CD4-positive, alpha-beta T cell (primary cell): ENCODE measurements at regions not wholly inside any gene's neighbourhood (a gene's known extent, or its start where the extent isn't known, plus 50 kb on each side); places are given as distances from the start of the nearest gene placed in this dataset.

ENCODE experiments used
- ATAC-seq: fragments of 200-7000 bp; cut with Tn5 transposase; one replicate; pipeline ENCODE4 v1.10.0; 2022; ENCODE audit warnings: mild to moderate bottlenecking; ENCODE audit not compliant: poor library complexity
- CTCF ChIA-PET: fragments of 350-600 bp; sonication (Branson Sonifier 250); formaldehyde crosslinking; loops from one replicate; lab custom pipeline; 2021; ENCODE audit warnings: antibody characterized with exemption, inconsistent platforms; lab: Charles Lee
- POLR2A ChIA-PET: fragments of 350-600 bp; sonication (Branson Sonifier 250); formaldehyde crosslinking; loops from one replicate; lab custom pipeline; 2021; ENCODE audit warnings: antibody characterized with exemption, inconsistent platforms; lab: Charles Lee
- DNase-seq, 14 experiments: peaks; one replicate each; pipeline ENCODE4 v3.0.0-alpha.2; 2013 to 2020; ENCODE audit warnings: mixed read lengths in 2 of 14
- H3K27ac ChIP-seq, 2 donors: one replicate each; pipeline versions ENCODE4 v1.5.1 to v1.7.0; 2013; ENCODE audit warnings: low read length in 2 of 2, low read depth in 1 of 2, mild to moderate bottlenecking in 1 of 2
- H3K27me3 ChIP-seq, 2 experiments: 1 replicate in 1 of 2; 2 replicates in 1 of 2; pipeline versions ENCODE4 v1.6.1 to v1.7.0; 2013; ENCODE audit warnings: low read length in 2 of 2, control low read depth in 1 of 2, mild to moderate bottlenecking in 1 of 2, moderate library complexity in 1 of 2; ENCODE audit not compliant: insufficient read depth in 2 of 2, control insufficient read depth in 1 of 2
- H3K36me3 ChIP-seq: one replicate; pipeline ENCODE4 v1.6.1; 2013; ENCODE audit warnings: low read length, control low read depth; ENCODE audit not compliant: insufficient read depth
- H3K4me1 ChIP-seq: one replicate; pipeline ENCODE4 v1.6.1; 2013; ENCODE audit warnings: low read length, control low read depth; ENCODE audit not compliant: insufficient read depth
- H3K4me3 ChIP-seq: one replicate; pipeline ENCODE4 v1.5.1; 2013; ENCODE audit warnings: mild to moderate bottlenecking, low read length, moderate library complexity
- H3K9me3 ChIP-seq, 2 experiments: 1 replicate in 1 of 2; 2 replicates in 1 of 2; pipeline versions ENCODE4 v1.6.1 to v1.7.0; 2013; ENCODE audit warnings: low read length in 2 of 2, mild to moderate bottlenecking in 2 of 2, control low read depth in 1 of 2, moderate library complexity in 1 of 2; ENCODE audit not compliant: control insufficient read depth in 1 of 2, insufficient read depth in 1 of 2
- H3K27ac Mint-ChIP-seq: one replicate; pipeline ENCODE4 v1.8.0; 2020; ENCODE audit warnings: mixed read lengths
- H3K27me3 Mint-ChIP-seq: one replicate; pipeline ENCODE4 v1.8.0; 2021; ENCODE audit warnings: mixed read lengths
- H3K36me3 Mint-ChIP-seq: one replicate; pipeline ENCODE4 v1.8.0; 2021; ENCODE audit warnings: low read depth, mixed read lengths
- H3K4me1 Mint-ChIP-seq: one replicate; pipeline ENCODE4 v1.8.0; 2021; ENCODE audit warnings: low read depth, mixed read lengths
- H3K4me3 Mint-ChIP-seq: one replicate; pipeline ENCODE4 v1.8.0; 2020; ENCODE audit warnings: mild to moderate bottlenecking, mixed read lengths
- H3K9me3 Mint-ChIP-seq: one replicate; pipeline ENCODE4 v1.8.0; 2020; ENCODE audit warnings: mixed read lengths
- intact Hi-C, 2 experiments: fragments of 100-400 bp; cut with DNase I in 1 of 2; cut with micrococcal nuclease in 1 of 2; formaldehyde crosslinking; loops; one replicate each; pipeline versions ENCODE4 v1.15.1 to v1.9.0; 2023 to 2025; cut with DNase I, micrococcal nuclease
- TF ChIP-seq, protein P1 (sequence below): fragments of 200-600 bp; IDR thresholded peaks from one replicate; pipeline ENCODE4 v1.8.0; 2022; ENCODE audit warnings: antibody characterized with exemption, mild to moderate bottlenecking

DNA sequence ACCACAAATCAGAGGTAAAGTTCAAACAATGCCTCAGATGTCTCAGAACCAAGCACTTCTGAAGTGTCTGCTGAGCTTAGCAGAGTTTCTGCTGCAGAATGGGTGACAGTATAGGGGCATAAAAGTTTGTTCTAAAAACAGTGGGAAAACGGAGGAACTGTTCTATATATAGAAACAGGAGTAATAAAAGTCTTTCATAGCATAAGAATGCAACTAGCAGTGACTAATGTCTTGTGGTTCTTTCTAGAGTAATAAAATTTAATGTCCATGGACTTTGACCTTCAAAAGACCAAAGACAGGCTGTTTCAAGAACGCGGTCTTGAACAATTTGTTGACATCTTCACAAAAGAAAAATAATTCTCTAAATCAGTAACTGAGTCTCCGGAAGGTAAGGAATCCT lies 107.5 kb upstream of the FAR2 start:
- peaks cover 27% of the 10 kb centered on the region for H3K27me3 Mint-ChIP-seq
- H3K4me1 ChIP-seq, result no peaks in the 10 kb centered on the region
- H3K9me3 ChIP-seq, result no peaks in the 10 kb centered on the region
- POLR2A ChIA-PET, result no interaction called here
- CTCF ChIA-PET, result no interaction called here
- H3K4me1 Mint-ChIP-seq, result no peaks in the 10 kb centered on the region
- TF ChIP-seq, protein P1, sequence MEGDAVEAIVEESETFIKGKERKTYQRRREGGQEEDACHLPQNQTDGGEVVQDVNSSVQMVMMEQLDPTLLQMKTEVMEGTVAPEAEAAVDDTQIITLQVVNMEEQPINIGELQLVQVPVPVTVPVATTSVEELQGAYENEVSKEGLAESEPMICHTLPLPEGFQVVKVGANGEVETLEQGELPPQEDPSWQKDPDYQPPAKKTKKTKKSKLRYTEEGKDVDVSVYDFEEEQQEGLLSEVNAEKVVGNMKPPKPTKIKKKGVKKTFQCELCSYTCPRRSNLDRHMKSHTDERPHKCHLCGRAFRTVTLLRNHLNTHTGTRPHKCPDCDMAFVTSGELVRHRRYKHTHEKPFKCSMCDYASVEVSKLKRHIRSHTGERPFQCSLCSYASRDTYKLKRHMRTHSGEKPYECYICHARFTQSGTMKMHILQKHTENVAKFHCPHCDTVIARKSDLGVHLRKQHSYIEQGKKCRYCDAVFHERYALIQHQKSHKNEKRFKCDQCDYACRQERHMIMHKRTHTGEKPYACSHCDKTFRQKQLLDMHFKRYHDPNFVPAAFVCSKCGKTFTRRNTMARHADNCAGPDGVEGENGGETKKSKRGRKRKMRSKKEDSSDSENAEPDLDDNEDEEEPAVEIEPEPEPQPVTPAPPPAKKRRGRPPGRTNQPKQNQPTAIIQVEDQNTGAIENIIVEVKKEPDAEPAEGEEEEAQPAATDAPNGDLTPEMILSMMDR, result no peak
- no peaks in the 10 kb centered on the region for H3K9me3 Mint-ChIP-seq
- no peaks in the 10 kb centered on the region for H3K36me3 Mint-ChIP-seq
- intact Hi-C loops, result no loop called here
- H3K27me3 ChIP-seq, result no peaks in the 10 kb centered on the region
- no peaks in the 10 kb centered on the region for H3K36me3 ChIP-seq
- no peak overlapping the region for H3K27ac ChIP-seq
- no peak overlapping the region for H3K4me3 Mint-ChIP-seq
- ATAC-seq (no peak), DNase-seq (no peak)
- H3K4me3 ChIP-seq, result no peak overlapping the region
- no peak overlapping the region for H3K27ac Mint-ChIP-seq

DNA sequence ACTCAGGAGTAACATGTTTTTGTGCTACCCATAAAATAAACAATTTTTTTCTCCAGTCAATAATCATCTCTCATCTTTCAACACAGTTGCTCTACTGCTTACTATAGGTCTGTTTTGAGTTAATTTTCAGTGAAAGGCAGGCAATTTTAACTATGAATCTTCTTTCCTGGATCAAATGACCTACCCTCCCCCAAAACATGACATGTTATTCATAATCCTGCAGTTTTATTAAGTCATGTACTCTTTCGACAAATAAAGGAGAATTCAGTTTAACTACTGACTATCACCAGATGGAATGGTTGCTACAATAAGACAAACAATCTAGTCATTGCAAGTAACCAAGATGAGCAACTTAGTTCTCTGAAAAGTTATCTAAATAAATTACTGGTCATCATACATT lies 106.0 kb upstream of the FAR2 start:
- H3K4me1 Mint-ChIP-seq, result no peaks in the 10 kb centered on the region
- Histone ChIP-seq H3K4me3 (no peak overlapping the region), H3K27me3 (no peaks in the 10 kb centered on the region), H3K27ac (no peak overlapping the region), H3K4me1 (no peaks in the 10 kb centered on the region), H3K9me3 (no peaks in the 10 kb centered on the region), H3K36me3 (no peaks in the 10 kb centered on the region)
- ATAC-seq (no peak), DNase-seq (no peak)
- ChIA-PET POLR2A (no interaction called here), CTCF (no interaction called here)
- TF ChIP-seq, protein P1, result no peak
- no peak overlapping the region for H3K27ac Mint-ChIP-seq
- H3K36me3 Mint-ChIP-seq, result no peaks in the 10 kb centered on the region
- intact Hi-C loops, result no loop called here
- peaks cover 28% of the 10 kb centered on the region for H3K27me3 Mint-ChIP-seq
- H3K9me3 Mint-ChIP-seq, result no peaks in the 10 kb centered on the region
- no peak overlapping the region for H3K4me3 Mint-ChIP-seq

GRCh38 chr12:29044799-29045198 lies 104.3 kb upstream of the FAR2 start:
- no peaks in the 10 kb centered on the region for H3K4me1 ChIP-seq
- Mint-ChIP-seq H3K27me3 (peaks cover 25% of the 10 kb centered on the region), H3K4me1 (no peaks in the 10 kb centered on the region), H3K4me3 (no peak overlapping the region), H3K36me3 (no peaks in the 10 kb centered on the region), H3K27ac (no peak overlapping the region), H3K9me3 (no peaks in the 10 kb centered on the region)
- H3K36me3 ChIP-seq, result no peaks in the 10 kb centered on the region
- intact Hi-C loops, result no loop called here
- H3K27me3 ChIP-seq, result no peaks in the 10 kb centered on the region
- ChIA-PET POLR2A (no interaction called here), CTCF (no interaction called here)
- TF ChIP-seq, protein P1, result no peak
- H3K4me3 ChIP-seq, result no peak overlapping the region
- DNase-seq (no peak), ATAC-seq (no peak)
- no peaks in the 10 kb centered on the region for H3K9me3 ChIP-seq
- no peak overlapping the region for H3K27ac ChIP-seq
